ENCODE measurements at regions not wholly inside any gene's neighbourhood (a gene's known extent, or its start where the extent isn't known, plus 50 kb on each side); places are given as distances from the start of the nearest gene placed in this dataset.
"Not testable (repeated sequence)": the region's sequence is repeated elsewhere in the genome, so short reads cannot be mapped to it uniquely, and the experiment has no call there.

DNA sequence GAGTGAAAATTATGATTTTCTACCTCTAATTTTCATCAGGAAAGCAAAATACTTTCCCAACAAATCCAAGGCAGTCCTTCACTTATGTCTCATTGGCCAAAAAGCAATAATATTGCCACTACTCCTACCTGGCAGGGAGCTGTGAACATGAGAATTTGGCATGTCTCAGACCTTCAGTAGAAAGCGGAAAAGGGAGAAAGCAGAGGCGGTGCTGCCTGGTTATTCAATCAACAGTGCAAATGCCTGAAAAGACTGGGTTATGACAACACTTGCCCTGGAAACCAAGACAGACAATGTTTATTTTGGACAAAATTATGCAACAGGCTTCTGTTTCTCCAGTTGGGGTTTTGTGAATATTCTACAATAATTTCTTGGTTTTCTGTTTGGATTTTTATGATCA lies 194.4 kb downstream of the TAF11L14 start:
- no peak for DNase-seq (ENCODE audit: low spot score)

DNA sequence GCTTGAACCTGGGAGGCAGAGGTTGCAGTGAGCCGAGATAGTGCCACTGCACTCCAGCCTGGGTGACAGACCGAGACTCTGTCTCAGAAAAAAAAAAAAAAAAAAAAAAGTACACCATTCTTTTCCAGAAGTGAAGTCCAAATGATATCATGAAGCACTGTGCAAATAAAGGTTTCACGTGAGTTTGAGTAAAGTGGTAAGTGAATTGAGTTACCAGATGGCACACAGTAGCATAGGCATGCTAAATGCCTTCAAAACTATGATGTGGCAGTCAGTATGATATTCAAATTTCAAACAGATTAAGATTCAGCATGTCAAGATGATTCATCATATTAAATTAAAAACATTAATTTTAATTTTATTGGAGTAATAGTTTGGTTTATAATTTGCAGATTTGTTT lies 195.2 kb downstream of the TAF11L14 start:
- no peak for DNase-seq (ENCODE audit: low spot score)

DNA sequence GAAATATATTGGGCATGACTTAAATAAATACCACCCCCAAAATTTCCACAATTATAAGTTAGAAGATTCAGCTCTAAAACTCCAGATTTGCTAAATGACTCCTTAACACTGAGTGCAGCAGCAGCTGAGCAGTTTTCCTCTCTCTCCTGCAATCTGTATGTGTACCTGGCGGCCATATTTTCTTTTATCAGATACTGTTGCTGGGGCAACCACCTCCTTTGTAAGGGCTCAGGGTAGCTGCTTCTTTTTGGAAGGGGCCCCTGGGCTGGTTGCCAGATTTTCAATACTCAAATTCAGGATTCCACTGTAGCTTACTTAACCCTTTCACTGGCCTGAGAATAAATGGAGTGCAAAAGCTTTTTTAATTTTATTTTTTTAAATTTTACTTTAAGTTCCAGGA lies 197.0 kb downstream of the TAF11L14 start:
- no peak for DNase-seq (ENCODE audit: low spot score)

DNA sequence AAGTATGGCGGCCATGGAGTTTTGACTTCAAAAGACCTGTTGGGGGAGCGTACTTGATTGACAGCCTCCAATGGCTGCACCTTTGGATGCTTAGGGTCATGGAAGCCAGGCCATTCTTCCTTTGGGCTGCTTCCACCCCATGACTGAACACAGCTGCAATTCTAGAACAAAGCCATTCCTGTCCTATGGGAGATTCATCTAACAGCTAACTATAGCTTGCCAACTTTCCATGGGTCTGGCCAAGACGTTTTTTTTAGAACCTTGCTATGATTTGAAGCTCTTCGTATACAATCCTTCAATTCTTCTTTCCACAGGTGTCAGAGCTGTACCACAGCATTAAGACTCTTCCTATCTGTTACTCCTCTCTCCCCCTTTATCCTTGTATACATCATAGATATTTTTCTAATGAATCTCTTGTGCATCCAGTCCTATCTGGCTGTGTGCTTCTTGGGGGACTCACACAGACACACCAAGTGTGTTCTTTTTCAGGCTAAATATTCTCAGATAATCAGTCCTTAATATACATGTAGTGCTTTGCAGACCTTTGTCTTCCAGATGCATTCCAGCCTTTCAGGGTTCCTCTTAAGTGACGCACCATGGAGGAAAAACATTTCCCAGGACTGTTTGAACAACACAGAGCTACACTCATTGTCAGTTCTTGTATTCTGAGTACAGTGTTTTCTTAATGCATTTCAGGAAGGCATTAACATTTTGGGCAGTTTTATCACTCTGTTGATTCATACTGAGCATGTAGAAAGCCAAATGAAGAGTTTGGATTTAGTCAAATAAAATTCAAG lies 198.9 kb downstream of the TAF11L14 start:
- DNase-seq (ENCODE audit: low spot score) = no peak

DNA sequence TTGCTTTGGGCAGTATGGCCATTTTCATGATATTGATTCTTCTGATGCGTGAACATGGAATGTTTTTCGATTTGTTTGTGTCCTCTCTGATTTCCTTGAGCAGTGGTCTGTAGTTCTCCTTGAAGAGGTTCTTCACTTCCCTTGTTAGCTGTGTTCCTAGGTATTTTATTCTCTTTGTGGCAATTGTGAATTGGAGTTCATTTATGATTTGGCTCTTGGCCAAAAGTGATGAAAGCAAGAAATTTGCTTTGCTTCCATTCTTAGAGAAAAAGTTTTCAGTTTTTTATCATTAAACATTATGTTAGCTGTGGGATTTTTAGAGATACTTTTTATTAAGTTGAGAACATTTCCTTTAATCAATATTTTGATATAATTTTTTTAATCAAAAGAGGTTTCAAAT lies 203.5 kb downstream of the TAF11L14 start:
- no peak for DNase-seq (ENCODE audit: low spot score)

DNA sequence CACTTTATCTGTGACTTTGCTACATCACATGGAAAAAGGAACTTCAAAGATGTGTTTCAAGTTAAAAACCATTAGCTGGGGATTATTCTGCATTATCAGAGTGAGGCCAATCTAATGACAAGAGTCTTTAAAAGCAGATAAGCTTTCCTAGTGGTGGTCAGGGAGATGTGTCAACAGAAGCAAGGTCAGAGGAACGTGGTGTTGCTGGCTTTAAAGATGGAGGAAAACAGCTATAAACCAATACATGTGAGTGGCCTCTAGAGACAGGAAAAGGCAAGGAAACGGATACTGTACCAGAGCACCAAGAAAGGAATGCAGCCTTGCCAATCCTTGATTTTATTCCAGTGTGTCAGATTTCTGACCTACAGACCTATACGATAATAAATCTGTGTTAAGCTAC lies 204.2 kb downstream of the TAF11L14 start:
- no peak for DNase-seq (ENCODE audit: low spot score)

DNA sequence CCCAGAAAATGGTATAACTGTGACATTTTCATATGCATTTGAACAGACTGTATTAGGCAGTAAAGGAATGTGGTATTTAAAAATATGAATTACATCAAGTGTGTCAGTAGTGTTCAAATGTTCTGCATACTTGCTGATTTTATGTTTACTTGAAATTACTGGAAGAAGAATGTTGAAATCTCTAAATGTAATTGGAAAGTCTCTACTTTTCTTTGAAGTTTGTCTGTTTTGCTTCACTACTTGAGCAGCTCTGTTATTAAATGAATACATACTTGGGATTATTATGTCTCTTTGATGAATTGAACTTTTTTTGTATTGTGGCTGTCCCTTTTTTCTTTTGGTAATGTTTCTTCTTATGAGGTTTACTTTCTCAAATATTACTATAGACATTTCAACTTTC lies 205.6 kb downstream of the TAF11L14 start:
- no peak for DNase-seq (ENCODE audit: low spot score)

DNA sequence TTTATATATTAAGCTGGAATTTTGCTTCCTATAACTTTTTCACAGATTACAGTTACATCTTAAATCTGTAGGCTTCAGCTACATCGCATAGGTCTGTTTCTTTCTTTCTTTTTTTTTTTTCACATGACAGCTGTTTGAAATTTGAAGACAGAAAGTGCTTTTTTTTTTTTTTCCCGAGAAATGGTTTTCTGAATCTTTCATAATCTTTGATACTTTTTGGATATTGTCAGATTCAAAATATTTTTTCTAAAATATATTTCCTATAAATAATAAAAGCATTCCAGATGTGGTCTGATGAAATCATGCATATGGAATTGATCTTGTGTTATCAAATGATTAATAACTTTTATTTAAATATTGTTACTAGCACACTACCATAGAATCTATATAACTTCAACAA lies 212.2 kb downstream of the TAF11L14 start:
- no peak for DNase-seq (ENCODE audit: low spot score)

DNA sequence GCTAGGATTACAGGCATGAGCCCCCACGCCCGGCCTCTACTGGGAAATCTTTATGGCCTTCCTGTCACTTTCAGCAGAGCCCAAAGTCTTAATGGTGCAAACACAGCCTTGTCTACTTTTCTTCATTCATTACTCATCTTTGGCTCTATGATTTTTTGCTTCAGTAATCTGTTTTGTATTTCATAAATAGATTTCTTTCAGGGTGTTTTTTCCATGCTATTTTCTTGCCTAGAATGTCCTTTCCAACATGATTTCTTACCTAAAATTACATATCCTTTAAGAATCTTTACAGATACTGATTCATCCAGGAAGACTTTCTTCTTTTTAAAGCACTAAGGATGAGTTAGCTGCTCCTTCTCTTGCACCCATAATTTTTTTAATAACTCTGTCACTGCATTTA lies 213.0 kb downstream of the TAF11L14 start:
- DNase-seq (ENCODE audit: low spot score) = no peak

DNA sequence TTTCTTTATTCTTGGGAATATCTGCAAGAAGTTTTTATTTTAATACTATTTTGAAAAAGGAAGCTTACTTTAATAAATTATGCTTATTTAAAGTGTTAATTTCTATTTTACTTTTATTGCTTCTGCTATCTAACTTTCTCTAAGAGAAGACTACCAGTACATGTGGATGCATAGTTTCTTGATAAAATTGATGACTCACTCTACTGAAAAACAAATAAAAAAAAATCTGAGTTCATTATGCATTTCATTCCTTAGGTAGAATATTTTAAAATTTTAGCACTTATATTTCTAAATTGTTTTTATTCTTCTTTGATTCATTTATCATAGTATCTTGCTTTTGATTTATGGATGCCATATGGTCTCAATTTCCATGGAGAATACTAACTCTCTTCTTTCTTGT lies 217.9 kb downstream of the TAF11L14 start:
- DNase-seq (ENCODE audit: low spot score) = no peak

DNA sequence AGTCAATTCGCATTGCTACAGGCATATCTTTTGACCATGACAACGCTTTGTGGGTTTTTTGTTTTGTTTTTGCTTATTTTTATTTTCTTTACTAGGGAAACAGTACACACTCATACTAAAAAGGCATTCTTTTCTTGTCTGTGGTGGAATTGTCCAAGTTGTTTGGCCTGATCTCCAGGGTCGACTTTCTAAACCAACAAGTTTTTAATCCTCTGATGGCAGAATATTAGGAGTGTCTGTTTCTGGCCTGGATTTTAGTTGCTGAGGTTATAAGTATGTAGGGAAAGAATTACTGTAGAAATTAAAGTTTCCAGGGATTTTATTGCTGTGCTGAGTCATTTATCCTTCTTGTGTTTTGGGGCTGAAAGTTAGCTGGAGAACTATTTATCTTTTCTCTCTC lies 218.5 kb downstream of the TAF11L14 start:
- DNase-seq (ENCODE audit: low spot score) = no peak

DNA sequence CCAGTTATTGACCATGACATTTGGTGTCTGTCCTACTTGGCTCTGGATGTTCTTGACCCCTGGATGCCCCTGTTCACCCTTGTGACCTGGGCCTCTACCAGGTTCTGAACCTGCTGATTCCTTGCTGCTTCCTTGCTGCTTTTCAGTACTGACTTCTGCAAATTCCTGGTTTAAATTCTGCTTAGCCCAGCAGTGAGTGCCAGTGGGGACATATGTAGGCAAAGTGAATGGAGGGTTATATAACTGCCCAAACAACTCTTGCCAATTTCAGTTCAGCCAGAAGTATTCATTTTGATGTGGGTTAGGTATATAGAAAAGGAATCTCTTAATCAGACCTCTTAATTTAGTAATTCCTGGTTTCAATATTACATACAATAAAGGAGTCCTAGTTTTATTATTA lies 220.6 kb downstream of the TAF11L14 start:
- DNase-seq (ENCODE audit: low spot score) = peak; percentile 5

DNA sequence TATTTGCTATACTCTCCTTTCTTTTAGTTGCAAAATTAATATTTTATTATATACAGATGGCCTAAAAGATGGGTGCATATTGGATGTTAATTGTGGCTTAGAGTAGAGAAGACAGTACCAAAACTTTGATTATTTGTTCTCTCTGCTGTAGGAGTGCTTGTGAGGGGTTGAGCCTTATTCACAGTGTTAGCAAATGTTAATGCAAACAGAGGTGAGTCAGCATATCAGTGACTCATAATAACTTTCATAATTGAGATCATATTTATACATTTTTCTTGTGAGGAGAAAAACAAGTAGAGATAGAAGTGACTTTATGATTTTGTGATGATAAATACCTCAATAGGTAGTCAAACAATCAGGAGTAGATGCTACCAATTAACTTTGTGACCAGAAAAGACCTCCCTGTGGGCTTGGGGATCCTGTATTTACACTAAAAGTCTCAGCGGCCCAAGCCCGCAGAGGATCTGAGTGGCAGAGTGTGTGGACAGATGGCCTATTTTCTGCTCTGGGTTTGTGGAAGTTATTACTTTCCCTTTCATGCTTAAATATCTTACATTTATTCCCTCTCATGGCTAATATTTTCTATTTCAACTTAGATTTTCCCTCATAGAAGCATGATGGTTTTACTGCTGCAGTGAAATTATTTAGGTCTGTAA lies 226.5 kb downstream of the TAF11L14 start:
- no peak for DNase-seq (ENCODE audit: low spot score)

DNA sequence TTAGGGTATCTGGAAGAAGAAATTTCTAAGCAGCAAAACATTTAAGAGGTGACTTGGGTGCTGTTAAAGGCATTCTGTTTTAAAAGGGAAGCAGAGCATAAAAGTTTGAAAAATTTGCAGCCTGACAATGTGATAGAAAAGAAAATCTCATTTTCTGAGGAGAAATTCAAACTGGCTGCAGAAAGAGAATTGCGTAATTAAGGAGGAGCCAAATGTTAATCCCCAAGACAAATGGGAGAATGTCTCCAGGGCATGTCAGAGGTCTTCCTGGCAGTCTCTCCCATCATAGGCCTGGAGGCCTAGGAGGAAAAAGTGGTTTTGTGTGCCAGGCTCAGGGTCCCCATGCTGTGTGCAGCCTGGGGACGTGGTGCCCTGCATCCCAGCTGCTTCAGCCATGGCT lies 230.6 kb downstream of the TAF11L14 start:
- not testable (repeated sequence) for DNase-seq (ENCODE audit: low spot score)

DNA sequence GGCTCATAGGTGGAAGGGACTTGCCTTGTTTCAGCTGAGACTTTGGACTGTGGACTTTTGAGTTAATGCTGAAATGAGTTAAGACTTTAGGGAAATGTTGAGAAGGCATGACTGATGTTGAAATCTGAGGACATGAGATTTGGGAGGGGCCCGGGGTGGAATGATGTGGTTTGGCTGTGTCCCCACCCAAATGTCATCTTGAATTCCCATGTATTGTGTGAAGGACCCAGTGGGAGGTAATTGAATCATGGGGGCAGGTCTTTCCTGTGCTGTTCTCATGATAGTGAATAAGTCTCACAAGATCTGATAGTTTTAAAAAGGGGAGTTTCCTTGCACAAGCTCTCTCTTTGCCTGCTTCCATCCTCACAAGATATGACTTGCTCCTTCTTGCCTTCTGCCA lies 231.7 kb downstream of the TAF11L14 start:
- DNase-seq (ENCODE audit: low spot score) = not testable (repeated sequence)

DNA sequence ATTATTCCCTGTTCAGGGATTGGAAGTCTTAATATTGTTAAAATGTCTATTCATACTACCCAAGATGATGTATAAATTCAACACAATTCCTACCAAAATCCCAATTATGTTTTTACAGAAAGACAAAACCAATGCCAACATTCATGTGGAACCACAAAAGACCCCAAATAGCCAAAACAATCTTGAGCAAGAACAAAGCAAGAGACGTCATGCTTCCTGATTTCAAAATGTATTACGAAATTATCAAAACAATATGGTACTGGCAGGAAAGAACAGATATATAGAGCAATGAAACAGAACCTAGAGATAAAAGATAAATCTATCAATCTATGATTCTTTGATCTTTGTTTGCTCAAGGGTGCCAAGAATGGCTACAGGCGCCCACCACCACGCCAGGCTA lies 237.9 kb downstream of the TAF11L14 start:
- DNase-seq (ENCODE audit: low spot score) = no peak

DNA sequence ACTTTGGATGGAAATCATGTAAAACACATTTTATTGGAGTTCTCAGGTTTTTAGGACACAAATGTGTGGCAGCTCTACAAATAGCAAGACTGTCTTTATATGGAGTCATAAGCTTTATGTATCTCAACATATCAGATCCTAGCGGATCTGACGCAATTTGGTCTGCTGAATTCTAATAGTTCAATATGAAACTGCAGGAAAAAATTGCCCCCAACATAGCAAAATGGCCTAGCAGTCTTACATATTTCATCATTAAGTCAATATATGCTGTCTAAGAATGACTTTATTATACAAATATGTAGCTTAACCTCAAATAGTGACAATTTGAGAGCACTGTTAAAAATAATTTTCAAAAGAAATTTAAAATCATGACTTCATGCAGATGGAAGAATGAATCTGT lies 244.3 kb downstream of the TAF11L14 start:
- DNase-seq (ENCODE audit: low spot score) = no peak

DNA sequence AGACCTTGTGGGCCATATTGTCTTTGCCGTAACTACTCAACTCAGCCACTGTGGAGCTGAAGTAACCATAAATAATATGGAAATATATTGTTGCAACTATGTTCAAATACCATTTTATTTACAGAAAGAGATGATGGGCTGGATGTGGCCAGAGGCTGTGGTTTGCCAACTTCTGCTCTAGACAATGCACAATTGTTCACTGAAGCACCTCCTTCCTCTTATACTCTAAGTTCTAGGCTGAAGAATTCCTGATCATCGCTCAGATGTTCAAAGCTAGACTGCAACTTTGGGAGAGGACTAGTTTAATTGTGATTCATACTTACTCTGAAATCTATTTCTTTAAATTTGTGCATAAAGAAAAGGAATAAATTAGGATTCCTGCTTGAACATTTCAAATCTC lies 245.0 kb downstream of the TAF11L14 start:
- no peak for DNase-seq (ENCODE audit: low spot score)

DNA sequence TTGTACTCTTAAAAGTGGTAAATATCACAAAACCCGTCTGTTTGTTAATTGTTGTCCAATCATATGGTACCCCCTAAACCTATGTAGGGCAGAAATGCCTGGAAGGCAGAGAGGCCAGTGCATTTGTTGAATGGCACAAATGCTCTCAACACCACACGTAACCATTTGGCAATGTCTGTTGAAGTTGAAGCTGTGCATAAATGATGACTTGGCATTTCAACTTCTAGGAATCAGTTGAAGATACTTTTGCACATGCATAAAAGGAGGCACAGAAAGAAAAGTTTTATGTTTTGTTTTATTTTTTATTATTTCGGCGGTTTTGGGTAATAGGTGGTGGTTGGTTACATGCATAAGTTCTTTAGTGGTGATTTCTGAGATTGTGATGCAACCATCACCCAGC lies 246.6 kb downstream of the TAF11L14 start:
- no peak for DNase-seq (ENCODE audit: low spot score)

DNA sequence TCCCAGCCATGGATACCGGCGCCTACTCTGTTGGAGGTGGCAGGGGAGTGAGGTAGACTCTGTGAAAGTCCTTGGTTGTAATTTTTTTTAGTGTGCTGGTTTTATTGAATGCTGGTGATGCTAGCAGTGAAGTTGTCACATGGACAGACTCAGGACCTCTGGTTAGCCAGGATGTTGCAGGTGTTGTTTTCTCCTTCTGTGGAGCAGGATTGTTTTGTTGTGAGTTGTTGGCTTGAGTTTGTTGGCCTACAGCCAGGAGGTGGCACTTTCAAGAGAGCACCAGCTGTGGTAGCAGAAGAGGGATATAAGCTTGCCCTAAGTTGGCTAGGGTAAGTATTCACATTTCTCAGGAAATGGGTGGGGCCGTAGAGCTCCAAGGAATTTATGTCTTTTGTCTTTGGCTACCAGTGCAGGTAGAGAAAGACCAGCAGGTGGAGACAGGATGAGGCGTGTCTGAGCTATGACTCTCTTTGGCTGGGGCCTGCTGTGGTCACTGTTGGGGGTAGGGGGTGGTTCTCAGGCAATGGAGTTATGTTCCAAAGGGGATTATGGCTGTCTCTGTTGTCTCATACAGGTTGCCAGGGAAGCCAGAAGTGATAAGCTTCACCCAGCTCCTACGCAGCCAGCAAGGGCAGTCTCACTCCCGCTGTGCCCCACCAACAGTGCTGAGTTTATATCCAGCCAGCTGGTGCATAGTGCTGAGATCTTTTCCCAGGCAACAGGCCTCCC lies 248.7 kb downstream of the TAF11L14 start:
- DNase-seq (ENCODE audit: low spot score) = no peak

DNA sequence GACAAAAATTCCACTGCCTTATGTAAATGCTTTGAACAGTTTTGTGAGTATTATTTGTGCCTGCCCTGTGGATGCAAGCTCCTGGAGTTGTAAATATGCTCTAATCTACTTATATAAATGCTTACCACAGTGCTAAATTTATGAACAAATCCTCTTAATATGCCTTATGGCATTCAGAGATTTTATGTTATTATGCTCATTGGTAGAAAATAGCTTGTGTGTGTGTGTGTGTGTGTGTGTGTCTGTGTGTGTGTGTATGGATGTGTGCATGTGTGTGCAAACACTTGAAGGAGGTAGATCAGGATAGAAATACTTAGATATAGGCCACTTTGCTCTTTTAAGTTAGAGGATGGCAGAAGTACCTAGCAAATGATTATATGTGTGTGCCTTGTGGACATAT lies 253.9 kb downstream of the TAF11L14 start:
- no peak for DNase-seq (ENCODE audit: low spot score)

DNA sequence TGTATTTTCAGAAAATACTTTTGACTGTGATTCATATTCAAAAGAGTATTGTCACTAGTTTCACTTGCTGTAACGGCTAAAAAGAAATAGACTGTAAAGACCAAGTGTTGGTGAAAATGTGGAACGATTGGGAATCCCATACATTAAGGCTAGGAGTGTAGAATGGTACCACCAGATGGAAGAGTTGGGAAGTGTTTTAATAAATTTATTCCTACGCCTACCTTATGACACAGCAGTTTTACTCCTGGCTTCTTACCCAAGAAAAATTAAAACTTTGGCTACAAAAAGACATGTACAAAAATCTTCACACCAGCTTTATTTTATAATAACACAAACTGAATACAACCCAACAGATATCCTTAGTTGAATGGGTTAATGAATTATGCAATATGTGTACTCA lies 256.2 kb downstream of the TAF11L14 start:
- no peak for DNase-seq (ENCODE audit: low spot score)

DNA sequence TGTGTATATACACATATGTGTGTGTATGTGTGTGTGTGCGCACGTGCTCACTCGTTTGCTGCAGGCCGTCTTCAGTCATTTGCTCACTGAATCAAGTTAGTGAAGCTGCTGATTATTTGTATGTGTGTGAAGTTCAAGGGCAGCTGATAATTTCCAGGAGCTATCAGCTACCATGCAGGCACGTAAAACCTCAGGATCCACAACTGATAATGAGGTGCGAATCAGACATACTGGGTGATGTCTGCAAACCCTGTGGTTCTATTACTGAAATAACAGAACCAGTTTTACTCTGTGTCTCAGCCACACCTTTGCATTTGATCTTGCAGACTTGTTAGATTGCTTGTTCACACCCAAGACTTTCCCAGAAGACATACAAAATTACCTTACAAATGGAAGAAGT lies 257.6 kb downstream of the TAF11L14 start:
- DNase-seq (ENCODE audit: low spot score) = no peak
